ENCODE measurements at regions not wholly inside any gene's neighbourhood (a gene's known extent, or its start where the extent isn't known, plus 50 kb on each side); places are given as distances from the start of the nearest gene placed in this dataset.

DNA sequence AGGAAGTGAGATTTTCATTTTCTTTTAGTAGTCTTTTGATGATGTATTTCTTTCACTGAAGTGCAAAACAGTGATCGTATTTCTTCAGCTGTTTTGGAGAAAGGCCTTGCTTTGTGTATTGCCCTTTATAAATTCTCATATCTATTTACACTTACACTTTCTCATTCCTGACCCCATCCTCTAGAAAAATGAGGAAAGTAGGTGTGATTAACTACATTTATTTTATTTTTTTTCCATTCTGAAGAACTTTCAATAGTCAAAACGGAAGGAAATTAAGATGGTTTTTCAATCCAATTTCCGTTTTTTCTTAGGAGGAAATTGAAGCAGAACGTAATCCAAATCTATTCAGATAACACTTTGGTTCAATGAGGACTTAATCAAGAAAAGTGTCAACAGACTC is 188.1 kb downstream of the SLITRK5 start:
- DNase-seq (ENCODE audit: low read depth), result no peak
- TF ChIP-seq CTCF (IDR thresholded peaks at IDR 0.05; ENCODE audit: insufficient read depth, low read length), result no peak
- H3K4me3 ChIP-seq (ENCODE audit: low read depth, low read length), result no peak overlapping the region

DNA sequence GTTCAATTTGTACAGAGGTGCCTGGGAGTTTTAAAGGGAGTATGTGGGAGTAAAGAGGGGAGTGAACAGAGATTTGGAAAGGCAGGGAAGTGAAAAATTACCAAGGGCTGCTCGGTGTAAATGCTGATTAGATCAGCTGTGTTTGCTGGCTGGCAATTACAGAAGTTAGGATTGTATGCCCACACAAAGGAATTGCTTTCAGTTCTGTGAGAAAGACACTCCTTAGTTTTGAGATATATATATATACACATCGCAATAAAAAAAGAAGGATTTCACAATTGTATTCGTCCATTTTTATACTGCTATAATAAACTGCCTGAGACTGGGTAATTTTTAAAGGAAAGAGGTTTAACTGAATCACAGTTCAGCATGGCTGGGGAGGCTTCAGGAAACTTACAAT is 196.3 kb downstream of the SLITRK5 start:
- H3K4me3 ChIP-seq (ENCODE audit: low read depth, low read length), result no peak overlapping the region
- no peak for DNase-seq (ENCODE audit: low read depth)
- TF ChIP-seq CTCF (IDR thresholded peaks at IDR 0.05; ENCODE audit: insufficient read depth, low read length), result no peak

DNA sequence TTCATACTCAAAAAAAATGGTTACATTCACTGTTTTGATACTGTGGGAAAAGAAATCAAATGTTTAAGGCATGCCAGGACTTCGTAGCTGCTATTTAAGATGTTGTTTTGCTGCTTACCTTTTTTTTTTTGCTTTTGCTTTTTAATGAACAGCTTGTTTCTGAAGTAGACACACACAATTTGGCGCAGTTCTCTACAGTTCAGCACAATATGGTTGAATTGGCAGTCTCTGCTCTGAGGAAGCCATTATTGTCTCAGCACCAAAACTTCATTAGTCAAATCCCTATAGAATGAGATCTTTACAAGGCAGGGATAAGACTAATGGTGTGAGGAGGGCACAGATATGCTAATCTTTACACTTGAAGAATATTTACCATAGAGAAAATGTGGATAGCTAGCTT is 197.6 kb downstream of the SLITRK5 start:
- H3K4me3 ChIP-seq (ENCODE audit: low read depth, low read length), result no peak overlapping the region

DNA sequence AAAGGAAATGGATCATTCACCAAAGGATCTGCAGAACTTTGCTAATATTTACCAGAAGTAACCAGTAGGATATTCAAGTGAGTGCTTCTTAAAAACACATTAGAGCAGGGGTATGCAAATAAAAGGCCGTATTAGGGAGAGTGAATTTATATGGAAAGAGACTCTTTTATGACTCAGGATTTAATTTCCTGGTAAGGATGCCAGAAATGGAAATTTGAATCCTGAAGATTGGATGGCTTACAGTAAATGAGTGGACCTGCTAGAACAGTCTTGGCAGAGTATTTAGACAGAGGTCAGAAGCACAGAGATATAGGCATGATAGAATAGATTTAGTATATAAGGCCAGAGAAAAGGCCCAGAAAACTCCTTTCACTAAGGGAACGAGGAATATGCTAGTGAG is 201.6 kb downstream of the SLITRK5 start:
- H3K4me3 ChIP-seq (ENCODE audit: low read depth, low read length), result no peak overlapping the region
- DNase-seq (ENCODE audit: low read depth), result no peak
- TF ChIP-seq CTCF (IDR thresholded peaks at IDR 0.05; ENCODE audit: insufficient read depth, low read length), result no peak

More for the DNA sequence above, 197.6 kb downstream of the SLITRK5 start:
- no peak for TF ChIP-seq CTCF (IDR thresholded peaks at IDR 0.05; ENCODE audit: insufficient read depth, low read length)
- DNase-seq (ENCODE audit: low read depth), result no peak

GRCh38 chr13:87877477-87877876 is 206.3 kb downstream of the SLITRK5 start:
- TF ChIP-seq CTCF (IDR thresholded peaks at IDR 0.05; ENCODE audit: insufficient read depth, low read length), result no peak
- no peak for DNase-seq (ENCODE audit: low read depth)
- no peak overlapping the region for H3K4me3 ChIP-seq (ENCODE audit: low read depth, low read length)

DNA sequence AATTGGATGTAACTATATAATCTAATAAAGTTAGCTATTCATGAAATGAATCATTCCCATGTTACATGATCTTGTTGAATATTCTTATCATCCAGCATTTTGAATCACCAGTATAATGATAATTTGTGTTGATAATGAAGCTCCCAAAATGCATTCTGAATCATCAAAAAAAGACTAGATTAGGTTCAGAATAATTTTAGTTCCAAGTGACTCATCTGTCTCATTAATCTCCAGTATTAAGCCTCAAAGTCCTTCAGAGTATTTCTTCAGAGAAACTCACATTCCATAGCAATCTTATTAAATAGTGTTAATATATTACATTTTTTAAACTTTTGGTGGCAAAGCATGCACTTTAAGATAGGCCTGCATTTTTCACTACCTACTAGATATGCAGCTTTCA is 207.5 kb downstream of the SLITRK5 start:
- DNase-seq (ENCODE audit: low read depth), result no peak
- TF ChIP-seq CTCF (IDR thresholded peaks at IDR 0.05; ENCODE audit: insufficient read depth, low read length), result no peak
- no peak overlapping the region for H3K4me3 ChIP-seq (ENCODE audit: low read depth, low read length)

- TF ChIP-seq CTCF (IDR thresholded peaks at IDR 0.05; ENCODE audit: insufficient read depth, low read length), result no peak
- no peak overlapping the region for H3K4me3 ChIP-seq (ENCODE audit: low read depth, low read length)
- DNase-seq (ENCODE audit: low read depth), result no peak
Measured at GRCh38 chr13:87884884-87885283, 213.7 kb downstream of the SLITRK5 start.
